NCI-H2081 treated with DMSO at 0.1 percent for 48 hours (cell line): ENCODE measurements at regions not wholly inside any gene's neighbourhood (a gene's known extent, or its start where the extent isn't known, plus 50 kb on each side); places are given as distances from the start of the nearest gene placed in this dataset.

ENCODE experiments used
- DNase-seq: peaks from one replicate; lab custom pipeline; 2025; lab: John Stamatoyannopoulos, UW

GRCh38 chr11:95514416-95515110, 275.0 kb downstream of the FAM76B start:
- DNase-seq, result no peak

GRCh38 chr11:95512682-95513081, 276.9 kb downstream of the FAM76B start:
- no peak for DNase-seq

DNA sequence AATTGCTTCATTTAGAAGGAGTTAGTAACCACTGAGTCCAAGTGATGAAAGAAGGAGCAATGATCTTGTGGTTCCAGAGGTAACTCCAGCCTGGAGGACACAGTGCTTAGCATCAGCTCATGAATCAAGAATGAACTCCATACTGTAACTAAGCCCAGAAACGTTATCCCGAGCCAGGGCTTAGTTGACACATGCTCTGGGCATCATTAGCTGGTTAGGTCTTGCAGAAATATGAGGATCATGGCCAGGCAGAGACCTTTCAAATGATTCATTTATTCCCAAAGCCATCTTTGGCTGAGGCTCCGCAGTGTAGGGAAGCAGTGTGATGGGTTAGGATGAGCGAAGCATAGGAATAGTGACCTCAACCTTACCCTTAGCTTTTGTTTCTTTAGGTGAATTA, 277.4 kb downstream of the FAM76B start:
- no peak for DNase-seq

- DNase-seq, result no peak
These were observed 277.4 kb upstream of the SESN3 start for GRCh38 chr11:95508219-95508890.

GRCh38 chr11:95507794-95508193, 276.8 kb upstream of the SESN3 start:
- DNase-seq, result no peak

DNA sequence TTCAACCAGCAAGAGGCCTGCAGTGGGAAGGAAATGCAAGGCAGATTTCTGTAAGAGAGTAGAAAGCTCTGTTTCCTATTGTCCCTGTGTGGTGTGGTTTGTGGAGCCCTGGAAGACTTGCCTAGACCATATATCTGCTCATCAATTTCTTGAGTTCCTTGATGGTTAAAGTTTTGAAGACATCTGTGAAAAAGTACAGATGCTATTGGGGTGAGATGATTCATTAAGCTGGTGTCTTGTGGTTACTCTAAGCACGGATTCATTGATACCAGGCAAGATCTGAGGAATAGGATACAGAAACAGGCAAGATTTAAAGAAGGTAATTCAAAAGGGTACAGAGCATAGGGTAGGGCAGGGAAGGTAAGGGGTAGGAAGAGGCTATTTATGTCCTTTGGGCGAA, 275.8 kb upstream of the SESN3 start:
- no peak for DNase-seq

DNA sequence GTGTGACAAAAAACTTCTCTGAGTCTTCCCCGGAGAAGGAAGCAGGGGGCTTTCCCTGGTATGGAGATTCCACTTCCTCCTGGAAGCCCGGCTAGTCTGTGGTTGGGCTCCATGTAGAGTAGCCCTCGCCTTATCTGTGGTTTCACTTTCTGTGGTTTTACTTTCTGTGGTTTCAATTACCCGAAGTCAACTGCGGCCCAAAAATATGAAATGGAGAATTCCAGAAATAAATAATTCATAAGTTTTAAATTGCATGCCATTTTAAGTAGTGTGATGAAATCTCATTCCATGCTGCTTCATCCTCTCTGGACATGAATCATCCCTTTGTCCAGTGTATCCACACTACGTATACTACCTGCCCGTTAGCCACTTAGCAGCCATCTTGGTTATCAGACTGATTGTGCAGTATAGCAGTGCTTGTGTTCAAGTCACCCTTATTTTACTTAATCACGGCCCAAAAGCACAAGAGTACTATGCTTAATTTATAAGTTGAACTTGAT, 275.0 kb upstream of the SESN3 start:
- no peak for DNase-seq

DNA sequence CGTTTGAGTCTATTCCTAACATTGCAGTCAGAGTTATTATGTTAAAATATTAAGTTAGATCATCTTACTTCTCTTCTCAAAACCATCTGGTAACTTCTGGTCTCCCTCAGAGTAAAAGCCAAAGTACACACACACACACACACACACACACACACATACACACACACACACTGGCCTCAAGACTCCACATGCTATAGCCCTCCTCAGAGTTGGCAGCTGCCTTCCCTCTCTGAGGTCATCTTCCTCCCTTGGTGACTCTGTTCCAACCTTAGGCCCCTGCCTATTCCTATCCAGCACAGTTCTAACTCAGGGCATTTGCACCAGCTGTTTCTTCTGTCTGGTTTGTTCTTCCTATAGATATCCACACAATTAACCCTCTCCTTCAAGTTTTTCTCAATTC, 272.0 kb upstream of the SESN3 start:
- DNase-seq, result no peak

- no peak for DNase-seq
These were observed 271.5 kb upstream of the SESN3 start for GRCh38 chr11:95502522-95502921.

DNA sequence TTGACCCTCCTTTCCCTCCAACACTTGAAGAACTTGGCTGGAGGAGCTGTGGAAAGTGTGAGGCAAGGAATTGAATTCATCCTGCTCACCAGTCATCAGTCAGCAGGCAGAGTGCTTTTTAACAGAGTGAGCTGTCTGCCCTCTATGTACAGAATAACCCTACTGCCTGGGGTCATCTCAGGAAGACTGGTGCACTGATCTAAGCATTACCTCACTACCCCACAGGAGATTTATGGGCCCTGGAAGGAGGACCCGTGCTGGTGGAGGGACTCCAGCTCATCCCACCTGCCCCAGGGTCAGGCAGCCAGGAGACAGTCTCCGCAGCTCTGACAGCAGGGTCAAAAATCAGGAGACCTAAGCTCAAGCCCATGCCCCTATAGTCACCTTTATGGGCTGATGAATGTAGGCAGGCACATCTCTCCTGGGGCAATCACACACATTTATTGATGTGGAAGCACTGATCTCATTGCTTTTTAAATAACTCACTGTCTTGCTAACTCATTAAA, 270.8 kb upstream of the SESN3 start:
- no peak for DNase-seq

GRCh38 chr11:95500466-95500865, 269.5 kb upstream of the SESN3 start:
- no peak for DNase-seq

DNA sequence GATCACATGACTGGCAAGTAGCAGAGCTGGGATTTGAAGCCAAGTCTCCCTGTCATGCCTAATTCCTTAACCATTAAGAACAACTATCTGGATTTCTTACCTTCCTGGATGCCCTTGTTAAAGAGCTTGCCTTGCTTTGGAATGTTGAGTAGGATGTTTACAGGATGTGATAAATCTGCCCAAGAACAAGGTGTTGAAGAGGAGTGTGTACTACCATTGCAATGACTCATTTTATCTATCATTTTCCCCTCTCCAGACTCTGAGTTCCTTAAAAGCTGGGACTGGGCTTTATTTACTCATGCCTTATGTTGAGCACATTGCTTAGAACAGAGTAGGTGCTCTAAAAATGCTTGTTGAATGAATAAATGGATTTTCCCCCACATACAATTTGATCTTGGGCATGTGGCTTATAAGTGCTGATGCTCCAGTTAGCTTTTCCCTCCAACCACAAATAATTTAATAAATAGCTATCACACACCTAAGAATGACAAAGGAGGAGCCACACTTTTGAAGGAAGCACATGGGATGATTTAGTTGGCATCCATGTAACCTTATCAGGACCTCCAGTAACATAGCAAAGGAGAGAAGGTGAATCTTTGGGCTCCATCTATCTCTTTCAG, 268.6 kb upstream of the SESN3 start:
- no peak for DNase-seq

GRCh38 chr11:95498722-95499425, 267.9 kb upstream of the SESN3 start:
- no peak for DNase-seq

- no peak for DNase-seq
These were observed 265.9 kb upstream of the SESN3 start for GRCh38 chr11:95496901-95497300.

- no peak for DNase-seq
These were observed 264.7 kb upstream of the SESN3 start for GRCh38 chr11:95495706-95496105.

DNA sequence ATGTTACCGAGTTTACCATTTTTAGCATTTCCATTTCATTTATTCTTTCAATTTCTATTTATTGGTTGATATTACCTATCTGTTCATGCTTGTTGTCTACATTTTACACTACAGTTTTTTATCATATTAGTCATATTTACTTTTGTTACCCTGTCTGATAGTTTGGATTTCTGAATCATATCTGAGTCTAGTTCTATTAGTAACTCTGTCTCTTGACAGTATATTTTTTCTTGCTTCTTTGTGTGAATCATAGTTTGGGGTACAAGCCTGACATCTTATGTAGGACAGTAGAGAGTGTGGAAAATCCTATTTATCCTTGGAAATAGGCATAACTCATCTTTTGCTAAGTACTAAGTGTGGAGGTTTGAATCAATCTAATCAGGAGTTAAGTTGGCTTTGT, 263.9 kb upstream of the SESN3 start:
- no peak for DNase-seq

DNA sequence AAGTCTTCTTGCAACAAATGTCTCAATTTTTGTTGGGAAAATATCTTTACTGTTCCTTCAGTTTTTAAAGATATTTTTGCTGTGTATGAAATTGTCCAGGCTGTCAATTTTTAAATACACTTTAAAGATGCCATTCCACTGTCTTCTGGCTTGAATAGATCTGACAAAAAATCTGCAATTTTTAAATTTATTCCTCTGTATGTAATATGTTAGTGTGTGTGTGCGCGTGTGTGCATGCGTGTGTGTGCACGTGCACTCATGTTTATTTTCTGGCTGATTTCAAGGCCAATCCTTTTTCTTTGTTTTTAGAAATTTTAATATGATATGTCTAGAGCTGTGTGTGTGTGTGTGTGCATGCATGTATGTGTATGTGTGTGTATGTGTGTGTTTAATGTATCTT, 263.2 kb upstream of the SESN3 start:
- no peak for DNase-seq

- DNase-seq, result no peak
These were observed 259.6 kb upstream of the SESN3 start for GRCh38 chr11:95490625-95491024.

- DNase-seq, result no peak
These were observed 256.9 kb upstream of the SESN3 start for GRCh38 chr11:95487938-95488337.

DNA sequence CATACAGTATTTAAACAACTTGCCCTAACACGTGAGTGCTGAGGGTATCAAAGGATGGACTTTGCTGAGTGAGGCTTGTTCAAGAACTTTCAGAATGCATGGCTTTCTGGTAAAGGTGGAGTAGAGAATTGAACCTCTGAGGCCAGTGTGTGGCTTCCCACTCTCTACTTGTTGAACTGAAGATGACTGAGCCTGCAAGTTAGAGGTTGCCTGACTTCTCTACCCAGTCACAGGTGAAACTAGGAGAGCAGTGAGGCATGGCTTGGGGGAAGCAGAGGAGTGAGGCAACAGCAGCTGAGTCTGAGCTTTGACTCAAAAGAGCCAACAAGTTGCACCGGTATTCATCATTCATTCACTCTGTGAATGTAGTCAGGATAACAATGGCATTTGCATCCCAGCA, 256.4 kb upstream of the SESN3 start:
- no peak for DNase-seq

DNA sequence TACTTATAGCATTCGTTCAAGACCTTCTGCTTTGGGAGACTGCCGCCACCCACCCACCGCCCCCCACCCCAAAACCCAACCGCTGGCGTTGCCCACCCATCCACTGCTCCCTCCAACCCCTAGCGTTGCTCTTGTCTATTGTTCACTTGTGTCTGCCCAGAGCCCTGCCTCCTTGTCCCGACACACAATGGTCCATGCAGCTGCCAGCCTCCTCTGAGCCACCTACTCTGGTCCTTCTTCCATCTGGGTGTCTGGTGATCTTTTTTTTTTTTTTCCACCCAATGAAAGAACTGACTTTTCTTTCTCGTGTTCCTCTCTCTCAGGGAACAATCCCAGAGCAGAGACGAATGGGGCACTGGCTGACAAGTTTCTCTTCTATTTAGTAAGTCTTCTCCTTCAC, 256.0 kb upstream of the SESN3 start:
- no peak for DNase-seq

DNA sequence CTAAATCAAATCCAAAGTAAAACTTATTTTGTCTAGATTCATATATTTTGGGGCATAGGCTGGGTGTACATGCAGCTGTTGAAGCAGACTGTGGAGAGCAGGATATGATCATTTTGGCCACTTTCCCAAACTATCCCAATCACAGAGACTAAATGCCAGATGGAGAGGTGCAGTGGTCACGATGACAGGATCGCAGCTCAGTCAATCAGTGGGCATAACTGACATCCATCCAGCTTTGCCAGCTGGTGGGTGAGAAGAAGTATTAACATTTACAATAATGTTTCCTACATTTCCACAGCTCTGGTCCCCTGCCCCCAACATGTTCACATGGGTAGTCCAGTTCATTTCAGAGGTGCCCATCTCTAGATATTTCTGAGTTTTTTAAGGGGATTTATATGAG, 255.5 kb upstream of the SESN3 start:
- DNase-seq, result no peak
